Stimulated activated CD8-positive, alpha-beta memory T cell treated with anti-CD3 and anti-CD28 coated beads, Interleukin-12 subunit alpha, Interleukin-12 subunit beta, amount 100 ng/mL, for 1 hour (primary cell): ENCODE measurements at regions not wholly inside any gene's neighbourhood (a gene's known extent, or its start where the extent isn't known, plus 50 kb on each side); places are given as distances from the start of the nearest gene placed in this dataset.
"Not testable (repeated sequence)": the region's sequence is repeated elsewhere in the genome, so short reads cannot be mapped to it uniquely, and the experiment has no call there.

Experiments
- DNase-seq: peaks from one replicate; pipeline ENCODE4 v3.0.0-alpha.2; 2020; ENCODE audit warnings: low read depth

GRCh38 chr7:24134535-24134934, 149.5 kb upstream of the NPY start:
- no peak for DNase-seq

- no peak for DNase-seq
Measured at GRCh38 chr7:24135003-24135817, 148.8 kb upstream of the NPY start.

- DNase-seq = no peak
Measured at GRCh38 chr7:24137338-24137737, 146.7 kb upstream of the NPY start.

- DNase-seq = no peak
Measured at GRCh38 chr7:24138343-24138742, 145.6 kb upstream of the NPY start.

- no peak for DNase-seq
Measured at GRCh38 chr7:24140001-24140400, 144.0 kb upstream of the NPY start.

- DNase-seq = no peak
Measured at GRCh38 chr7:24141874-24142509, 142.0 kb upstream of the NPY start.

GRCh38 chr7:24143547-24143946, 140.4 kb upstream of the NPY start:
- DNase-seq = no peak

- no peak for DNase-seq
Measured at GRCh38 chr7:24151944-24152343, 132.0 kb upstream of the NPY start.

GRCh38 chr7:24152356-24152755, 131.6 kb upstream of the NPY start:
- DNase-seq = no peak

- DNase-seq = no peak
Measured at GRCh38 chr7:24152877-24153472, 131.0 kb upstream of the NPY start.

GRCh38 chr7:24157666-24158065, 126.3 kb upstream of the NPY start:
- no peak for DNase-seq

- no peak for DNase-seq
Measured at GRCh38 chr7:24158975-24159374, 125.0 kb upstream of the NPY start.

GRCh38 chr7:24164401-24164800, 119.6 kb upstream of the NPY start:
- no peak for DNase-seq

GRCh38 chr7:24169077-24169624, 114.8 kb upstream of the NPY start:
- no peak for DNase-seq

- not testable (repeated sequence) for DNase-seq
Measured at GRCh38 chr7:24171951-24172350, 112.0 kb upstream of the NPY start.

- no peak for DNase-seq
Measured at GRCh38 chr7:24172856-24173255, 111.1 kb upstream of the NPY start.

GRCh38 chr7:24175603-24176002, 108.4 kb upstream of the NPY start:
- no peak for DNase-seq

GRCh38 chr7:24178811-24179570, 105.0 kb upstream of the NPY start:
- no peak for DNase-seq

GRCh38 chr7:24191362-24191761, 92.6 kb upstream of the NPY start:
- no peak for DNase-seq

- DNase-seq = no peak
Measured at GRCh38 chr7:24192053-24192452, 91.9 kb upstream of the NPY start.

GRCh38 chr7:24192691-24193090, 91.3 kb upstream of the NPY start:
- DNase-seq = no peak

- DNase-seq = no peak
Measured at GRCh38 chr7:24197852-24198251, 86.1 kb upstream of the NPY start.
